SK-N-SH (cell line): ENCODE measurements at regions not wholly inside any gene's neighbourhood (a gene's known extent, or its start where the extent isn't known, plus 50 kb on each side); places are given as distances from the start of the nearest gene placed in this dataset.

ENCODE experiments used
- CTCF ChIA-PET: fragments of 300-600, 350-600 bp; formaldehyde crosslinking; extraction: SDS; loops from one replicate; lab custom pipeline; 2021; lab: Yijun Ruan, JAX
- POLR2A ChIA-PET: fragments of 350-600 bp; sonication (Branson Sonifier 250); formaldehyde crosslinking; extraction: SDS; loops from one replicate; lab custom pipeline; 2020; ENCODE audit warnings: antibody characterized with exemption, inconsistent platforms; lab: Yijun Ruan, JAX
- DNase-seq: peaks from one replicate; pipeline ENCODE4 v3.0.0; 2012
- H2AFZ ChIP-seq: fragments of 200-600 bp; sonication (generic); 2 replicates; pipeline ENCODE4 v1.8.1; 2016; ENCODE audit warnings: antibody characterized with exemption, mild to moderate bottlenecking, low read depth
- H3F3A ChIP-seq: fragments of 200-600 bp; sonication (generic); replicated peaks from 2 replicates; pipeline ENCODE3; 2016; ENCODE audit warnings: antibody characterized with exemption, mild to moderate bottlenecking; ENCODE audit not compliant: insufficient read depth
- H3K27ac ChIP-seq, 2 experiments: fragments of 200-500 bp in 1 of 2; fragments of 200-600 bp in 1 of 2; sonication (Bioruptor generic) in 1 of 2; sonication (generic), shearing (Covaris generic) in 1 of 2; 2 replicates each; pipeline versions ENCODE4 v1.5.1 to v1.6.1; 2014 to 2016; ENCODE audit warnings: low read depth in 2 of 2, inconsistent platforms in 1 of 2, low read length in 1 of 2, mild to moderate bottlenecking in 1 of 2, mixed read lengths in 1 of 2
- H3K27me3 ChIP-seq: fragments of 200-600 bp; sonication (generic), shearing (Covaris generic); 2 replicates; pipeline ENCODE4 v1.6.1; 2016; ENCODE audit warnings: mixed run types; ENCODE audit not compliant: insufficient read depth
- H3K36me3 ChIP-seq, 2 experiments: fragments of 200-500 bp in 1 of 2; fragments of 200-600 bp in 1 of 2; sonication (Bioruptor generic) in 1 of 2; sonication (generic) in 1 of 2; replicated peaks in 1 of 2; 2 replicates each; pipeline versions ENCODE3 to v1.5.1; 2014 to 2016; ENCODE audit warnings: low read length in 1 of 2, mild to moderate bottlenecking in 1 of 2; ENCODE audit not compliant: insufficient read depth in 2 of 2, control insufficient read depth in 1 of 2
- H3K4me1 ChIP-seq, 2 experiments: fragments of 200-500 bp in 1 of 2; fragments of 200-600 bp in 1 of 2; sonication (Bioruptor generic) in 1 of 2; sonication (generic), shearing (Covaris generic) in 1 of 2; 2 replicates each; pipeline versions ENCODE4 v1.5.1 to v1.6.1; 2014 to 2016; ENCODE audit warnings: low read depth in 1 of 2, low read length in 1 of 2, mixed run types in 1 of 2; ENCODE audit not compliant: insufficient read depth in 2 of 2, control insufficient read depth in 1 of 2
- H3K4me2 ChIP-seq: fragments of 200-600 bp; sonication (generic), shearing (Covaris generic); 2 replicates; pipeline ENCODE4 v1.6.1; 2017; ENCODE audit warnings: mixed run types
- H3K4me3 ChIP-seq, 2 experiments: fragments of 200-500 bp in 1 of 2; fragments of 200-600 bp in 1 of 2; sonication (Bioruptor generic) in 1 of 2; sonication (generic), shearing (Covaris generic) in 1 of 2; 2 replicates each; pipeline versions ENCODE4 v1.5.1 to v1.8.1; 2014 to 2016; ENCODE audit warnings: low read depth in 2 of 2, inconsistent platforms in 1 of 2, low read length in 1 of 2, mild to moderate bottlenecking in 1 of 2, mixed read lengths in 1 of 2, moderate library complexity in 1 of 2
- H3K79me2 ChIP-seq: fragments of 200-600 bp; sonication (generic); 2 replicates; pipeline ENCODE4 v1.8.1; 2017; ENCODE audit warnings: mild to moderate bottlenecking; ENCODE audit not compliant: insufficient read depth
- H3K9ac ChIP-seq: fragments of 200-600 bp; sonication (generic); 2 replicates; pipeline ENCODE4 v1.6.1; 2017; ENCODE audit warnings: mixed run types
- H3K9me2 ChIP-seq: fragments of 200-600 bp; sonication (generic); 2 replicates; pipeline ENCODE4 v1.6.1; 2017; ENCODE audit warnings: mixed run types
- H3K9me3 ChIP-seq: fragments of 200-600 bp; sonication (generic); 2 replicates; pipeline ENCODE4 v1.6.1; 2017; ENCODE audit warnings: mixed run types, mild to moderate bottlenecking, moderate library complexity
- H4K20me1 ChIP-seq: fragments of 200-600 bp; sonication (generic); 2 replicates; pipeline ENCODE4 v1.6.1; 2017; ENCODE audit warnings: mild to moderate bottlenecking, mixed run types; ENCODE audit not compliant: insufficient read depth
- GATA2 ChIP-seq: sonication (generic); formaldehyde crosslinking; IDR thresholded peaks from 2 replicates; pipeline ENCODE4 v1.5.0; 2020; ENCODE audit warnings: mild to moderate bottlenecking, missing genetic modification reagents
- IRF3 ChIP-seq: fragments of 150-350 bp; IDR thresholded peaks from 2 replicates; pipeline ENCODE4 v1.6.1; 2016; ENCODE audit warnings: mild to moderate bottlenecking, low read depth, low read length
- NRF1 ChIP-seq: IDR thresholded peaks from 2 replicates; pipeline ENCODE4 v1.6.1; 2012; ENCODE audit warnings: low read depth, mild to moderate bottlenecking, low read length
- RCOR1 ChIP-seq: fragments of 150-350 bp; IDR thresholded peaks from 2 replicates; pipeline ENCODE4 v1.6.1; 2017; ENCODE audit warnings: antibody characterized with exemption, low read length
- RFX5 ChIP-seq: IDR thresholded peaks from 2 replicates; pipeline ENCODE4 v1.6.1; 2012; ENCODE audit warnings: mild to moderate bottlenecking, improper control_type of control experiment, low read length
- SMC3 ChIP-seq: IDR thresholded peaks from 2 replicates; pipeline ENCODE4 v1.6.1; 2012; ENCODE audit warnings: low read depth, low read length, improper control_type of control experiment
- ZBTB33 ChIP-seq: IDR thresholded peaks from 2 replicates; pipeline ENCODE4 v1.4.0; 2012; ENCODE audit warnings: low read depth, borderline replicate concordance
- WGBS: methylation state at CpG from one replicate; pipeline ENCODE4 v1.1.6; 2017; ENCODE audit warnings: low lambda C conversion rate; 5-methylcytosine and 5-hydroxymethylcytosine counted together
- TF ChIP-seq, protein P1 (sequence below): fragments of 150-350 bp; IDR thresholded peaks from 2 replicates; pipeline ENCODE4 v1.6.1; 2017; ENCODE audit warnings: antibody characterized with exemption, low read length, low read depth, borderline replicate concordance
- TF ChIP-seq, protein P2 (sequence below): IDR thresholded peaks from 2 replicates; pipeline ENCODE4 v1.6.1; 2012; ENCODE audit warnings: mild to moderate bottlenecking, low read depth, low read length, moderate library complexity

- TF ChIP-seq ZBTB33 (no peak), RCOR1 (no peak), IRF3 (no peak)
- TF ChIP-seq, protein P1, sequence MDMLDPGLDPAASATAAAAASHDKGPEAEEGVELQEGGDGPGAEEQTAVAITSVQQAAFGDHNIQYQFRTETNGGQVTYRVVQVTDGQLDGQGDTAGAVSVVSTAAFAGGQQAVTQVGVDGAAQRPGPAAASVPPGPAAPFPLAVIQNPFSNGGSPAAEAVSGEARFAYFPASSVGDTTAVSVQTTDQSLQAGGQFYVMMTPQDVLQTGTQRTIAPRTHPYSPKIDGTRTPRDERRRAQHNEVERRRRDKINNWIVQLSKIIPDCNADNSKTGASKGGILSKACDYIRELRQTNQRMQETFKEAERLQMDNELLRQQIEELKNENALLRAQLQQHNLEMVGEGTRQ: no peak
- TF ChIP-seq, all 33 proteins: peak for 6
Measured at GRCh38 chr5:159749146-159749545, 167.1 kb upstream of the ADRA1B start (continued).

- CTCF ChIA-PET: interaction anchor here (0.6 kb wide), 1 partner anchor 306 kb away, joined by 3 read pairs; no protein-coding TSS in a partner anchor
- H3F3A ChIP-seq: peaks cover 24% of the 10 kb centered on the region
- POLR2A ChIA-PET: no interaction called here
- H3K27me3 ChIP-seq: no peaks in the 10 kb centered on the region
- H3K27ac ChIP-seq: peak overlapping the region in 1 of 2 experiments; percentile 86; a peak in 2 of 4 replicates
- H3K9ac ChIP-seq: no peak overlapping the region
- no peak overlapping the region for H3K4me2 ChIP-seq
- peaks cover 0 to 21% of the 10 kb centered on the region in 2 experiments; a peak in 1 of 4 replicates for H3K4me1 ChIP-seq
- H3K4me3 ChIP-seq: no peak overlapping the region
- H3K9me2 ChIP-seq: no peaks in the 10 kb centered on the region
- TF ChIP-seq SMC3: no peak
- TF ChIP-seq NRF1: no peak
- TF ChIP-seq RCOR1: no peak
- TF ChIP-seq GATA2 (CRISPR knock-in tag): no peak
- TF ChIP-seq, protein P2, sequence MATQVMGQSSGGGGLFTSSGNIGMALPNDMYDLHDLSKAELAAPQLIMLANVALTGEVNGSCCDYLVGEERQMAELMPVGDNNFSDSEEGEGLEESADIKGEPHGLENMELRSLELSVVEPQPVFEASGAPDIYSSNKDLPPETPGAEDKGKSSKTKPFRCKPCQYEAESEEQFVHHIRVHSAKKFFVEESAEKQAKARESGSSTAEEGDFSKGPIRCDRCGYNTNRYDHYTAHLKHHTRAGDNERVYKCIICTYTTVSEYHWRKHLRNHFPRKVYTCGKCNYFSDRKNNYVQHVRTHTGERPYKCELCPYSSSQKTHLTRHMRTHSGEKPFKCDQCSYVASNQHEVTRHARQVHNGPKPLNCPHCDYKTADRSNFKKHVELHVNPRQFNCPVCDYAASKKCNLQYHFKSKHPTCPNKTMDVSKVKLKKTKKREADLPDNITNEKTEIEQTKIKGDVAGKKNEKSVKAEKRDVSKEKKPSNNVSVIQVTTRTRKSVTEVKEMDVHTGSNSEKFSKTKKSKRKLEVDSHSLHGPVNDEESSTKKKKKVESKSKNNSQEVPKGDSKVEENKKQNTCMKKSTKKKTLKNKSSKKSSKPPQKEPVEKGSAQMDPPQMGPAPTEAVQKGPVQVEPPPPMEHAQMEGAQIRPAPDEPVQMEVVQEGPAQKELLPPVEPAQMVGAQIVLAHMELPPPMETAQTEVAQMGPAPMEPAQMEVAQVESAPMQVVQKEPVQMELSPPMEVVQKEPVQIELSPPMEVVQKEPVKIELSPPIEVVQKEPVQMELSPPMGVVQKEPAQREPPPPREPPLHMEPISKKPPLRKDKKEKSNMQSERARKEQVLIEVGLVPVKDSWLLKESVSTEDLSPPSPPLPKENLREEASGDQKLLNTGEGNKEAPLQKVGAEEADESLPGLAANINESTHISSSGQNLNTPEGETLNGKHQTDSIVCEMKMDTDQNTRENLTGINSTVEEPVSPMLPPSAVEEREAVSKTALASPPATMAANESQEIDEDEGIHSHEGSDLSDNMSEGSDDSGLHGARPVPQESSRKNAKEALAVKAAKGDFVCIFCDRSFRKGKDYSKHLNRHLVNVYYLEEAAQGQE: no peak
- no peak for TF ChIP-seq RFX5
- TF ChIP-seq, protein P1: no peak
- H3K36me3 ChIP-seq: no peaks in the 10 kb centered on the region
- H2AFZ ChIP-seq: peak overlapping the region; percentile 37; the same call in 1 of the 2 replicates
- no peaks in the 10 kb centered on the region for H3K9me3 ChIP-seq
- H3K79me2 ChIP-seq: no peaks in the 10 kb centered on the region
- WGBS: 34% methylated on average over 5 of the region's 5 CpGs
- H4K20me1 ChIP-seq: no peaks in the 10 kb centered on the region
- DNase-seq: no peak
Measured at GRCh38 chr5:159750226-159750625, 166.1 kb upstream of the ADRA1B start.
